ENCODE measurements at regions not wholly inside any gene's neighbourhood (a gene's known extent, or its start where the extent isn't known, plus 50 kb on each side); places are given as distances from the start of the nearest gene placed in this dataset.

GRCh38 chr21:17053321-17053720, 459.5 kb upstream of the CXADR start:
- no peak for TF ChIP-seq CTCF (IDR thresholded peaks at IDR 0.05)
- ATAC-seq: no peak
- no peaks in the 10 kb centered on the region for H3K4me1 ChIP-seq
- H3K27ac ChIP-seq: no peak overlapping the region
- no peaks in the 10 kb centered on the region for H3K27me3 ChIP-seq
- intact Hi-C loops (cut with DNase I): no loop called here
- H3K4me3 ChIP-seq: no peak overlapping the region
- H3K36me3 ChIP-seq: no peaks in the 10 kb centered on the region
- DNase-seq: no peak
- no peaks in the 10 kb centered on the region for H3K9me3 ChIP-seq

DNA sequence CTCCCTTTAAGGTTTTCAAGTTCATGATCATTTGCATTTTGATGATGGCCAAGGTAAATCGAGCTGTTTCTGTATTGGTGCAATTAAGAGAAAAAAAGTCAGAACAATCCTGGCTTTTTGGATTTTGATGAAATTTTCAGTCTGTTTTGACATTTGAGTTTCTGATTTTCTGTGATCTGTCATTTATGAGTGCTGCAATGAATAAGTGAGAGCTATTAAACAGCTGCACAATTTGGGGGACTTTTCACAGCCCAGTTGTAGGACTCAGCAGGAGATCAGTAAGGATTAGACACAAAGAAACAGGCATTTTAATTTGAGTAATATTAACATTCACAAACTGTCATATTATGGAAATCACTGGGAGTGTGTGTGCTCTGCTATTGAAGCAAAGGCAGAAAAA, 452.9 kb upstream of the CXADR start:
- no peaks in the 10 kb centered on the region for H3K9me3 ChIP-seq
- ATAC-seq: no peak
- intact Hi-C loops (cut with DNase I): no loop called here
- no peak overlapping the region for H3K4me3 ChIP-seq
- H3K4me1 ChIP-seq: no peaks in the 10 kb centered on the region
- DNase-seq: no peak
- no peaks in the 10 kb centered on the region for H3K36me3 ChIP-seq
- H3K27ac ChIP-seq: no peak overlapping the region
- no peaks in the 10 kb centered on the region for H3K27me3 ChIP-seq
- TF ChIP-seq CTCF (IDR thresholded peaks at IDR 0.05): no peak

DNA sequence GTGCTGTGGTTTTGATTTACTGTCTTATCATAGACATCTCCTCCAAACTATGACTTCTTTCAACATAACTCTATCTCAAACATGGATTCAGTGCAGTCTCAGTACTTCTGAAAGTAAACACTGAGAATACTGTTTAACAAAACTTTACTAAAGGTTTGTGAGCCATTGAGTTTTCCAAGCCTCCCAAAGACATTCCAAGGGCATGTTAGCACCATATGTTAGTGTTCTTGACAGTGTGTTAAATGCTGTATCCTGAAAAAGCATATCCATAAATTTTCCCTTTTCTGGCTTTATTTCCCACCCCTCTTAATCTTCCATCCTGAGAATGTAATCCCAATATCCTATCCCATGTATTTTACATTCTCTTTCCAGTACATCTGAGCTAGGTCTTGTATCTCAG, 446.8 kb upstream of the CXADR start:
- Histone ChIP-seq H3K4me1 (no peaks in the 10 kb centered on the region), H3K27me3 (no peaks in the 10 kb centered on the region), H3K9me3 (no peaks in the 10 kb centered on the region), H3K27ac (no peak overlapping the region), H3K4me3 (no peak overlapping the region), H3K36me3 (no peaks in the 10 kb centered on the region)
- ATAC-seq (no peak), DNase-seq (no peak)
- intact Hi-C loops (cut with DNase I): no loop called here
- no peak for TF ChIP-seq CTCF (IDR thresholded peaks at IDR 0.05)

DNA sequence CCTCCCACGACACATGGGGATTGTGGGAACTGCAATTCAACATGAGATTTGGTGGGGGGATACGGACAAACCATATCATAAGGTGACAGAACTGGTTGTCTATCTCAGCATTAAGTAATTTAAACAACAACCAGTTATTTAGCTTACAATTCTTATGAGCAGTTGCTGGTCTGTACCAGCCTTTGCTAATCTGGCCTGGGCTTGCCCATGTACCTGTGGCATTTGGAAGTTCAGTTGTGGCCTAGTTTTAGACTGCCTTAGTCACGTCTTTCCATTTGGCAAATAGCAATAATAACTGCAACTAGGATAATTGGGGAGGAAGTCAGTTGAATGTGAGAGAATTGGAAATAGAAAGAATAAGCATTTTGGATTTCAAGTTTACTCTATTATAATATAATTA, 441.8 kb upstream of the CXADR start:
- Histone ChIP-seq H3K36me3 (no peaks in the 10 kb centered on the region), H3K4me3 (no peak overlapping the region), H3K27ac (no peak overlapping the region), H3K27me3 (no peaks in the 10 kb centered on the region), H3K9me3 (no peaks in the 10 kb centered on the region), H3K4me1 (no peaks in the 10 kb centered on the region)
- no peak for TF ChIP-seq CTCF (IDR thresholded peaks at IDR 0.05)
- no peak for ATAC-seq
- no peak for DNase-seq
- intact Hi-C loops (cut with DNase I): no loop called here

- ATAC-seq (no peak), DNase-seq (no peak)
- Histone ChIP-seq H3K27ac (no peak overlapping the region), H3K27me3 (no peaks in the 10 kb centered on the region), H3K9me3 (no peaks in the 10 kb centered on the region), H3K4me3 (no peak overlapping the region), H3K4me1 (no peaks in the 10 kb centered on the region), H3K36me3 (no peaks in the 10 kb centered on the region)
- TF ChIP-seq CTCF (IDR thresholded peaks at IDR 0.05): no peak
- intact Hi-C loops (cut with DNase I): no loop called here
Measured at GRCh38 chr21:17081193-17081592, 431.6 kb upstream of the CXADR start.

DNA sequence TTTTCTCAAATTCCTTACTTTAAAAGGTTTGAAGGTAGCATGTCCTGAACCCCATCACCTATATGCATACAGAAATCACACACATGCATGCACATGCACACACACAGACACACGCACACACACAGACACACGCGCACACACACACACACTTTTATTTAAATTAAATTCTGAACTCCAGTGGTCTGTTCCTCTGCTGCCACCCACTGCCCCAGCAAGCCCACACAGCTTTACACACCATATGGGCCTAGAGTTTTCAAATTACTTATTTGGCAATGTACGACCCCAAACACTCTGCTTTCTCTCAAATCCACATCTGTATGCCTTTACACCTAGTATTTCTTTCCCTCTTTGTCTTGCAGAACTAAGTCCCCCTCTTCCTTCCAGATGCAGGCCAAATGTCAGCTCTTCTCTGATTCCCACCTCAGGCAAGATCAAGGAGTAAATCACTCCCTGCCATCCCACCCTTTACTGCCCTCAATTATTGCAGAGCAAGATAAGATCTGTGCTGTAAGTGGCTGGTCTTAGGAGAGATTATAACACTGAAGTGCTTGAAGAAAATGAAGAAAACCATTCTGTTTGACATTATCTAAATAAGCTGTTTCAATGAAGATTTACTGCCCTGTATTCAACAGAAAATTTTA, 429.9 kb upstream of the CXADR start:
- no peaks in the 10 kb centered on the region for H3K9me3 ChIP-seq
- intact Hi-C loops (cut with DNase I): no loop called here
- ATAC-seq: no peak
- H3K27me3 ChIP-seq: no peaks in the 10 kb centered on the region
- no peak for DNase-seq
- no peak for TF ChIP-seq CTCF (IDR thresholded peaks at IDR 0.05)
- H3K36me3 ChIP-seq: no peaks in the 10 kb centered on the region
- no peaks in the 10 kb centered on the region for H3K4me1 ChIP-seq
- H3K27ac ChIP-seq: no peak overlapping the region
- H3K4me3 ChIP-seq: no peak overlapping the region
